Bronchial epithelial cell (primary cell): ENCODE measurements at regions not wholly inside any gene's neighbourhood (a gene's known extent, or its start where the extent isn't known, plus 50 kb on each side); places are given as distances from the start of the nearest gene placed in this dataset.

Source experiments
- DNase-seq: peaks from one replicate; pipeline ENCODE4 v3.0.0-alpha.2; 2010; ENCODE audit warnings: low read depth
- FAIRE-seq: peaks from 2 replicates; lab custom pipeline; 2011; peaks lifted over from hg19 to GRCh38; lab: Jason Lieb, UNC
- H3K27me3 ChIP-seq: 2 replicates; pipeline ENCODE4 v1.5.1; 2011; ENCODE audit warnings: low read length; ENCODE audit not compliant: control insufficient read depth, insufficient read depth
- H3K36me3 ChIP-seq: 2 replicates; pipeline ENCODE4 v1.5.1; 2011; ENCODE audit warnings: low read length; ENCODE audit not compliant: control insufficient read depth, insufficient read depth
- H3K4me3 ChIP-seq: 2 replicates; pipeline ENCODE4 v1.5.1; 2011; ENCODE audit warnings: mild to moderate bottlenecking, low read depth, low read length, control low read depth
- CTCF ChIP-seq: IDR thresholded peaks from 2 replicates; pipeline ENCODE4 v1.5.1; 2011; ENCODE audit warnings: mild to moderate bottlenecking, moderate library complexity, low read length, control low read depth, inconsistent platforms; ENCODE audit not compliant: insufficient read depth, severe bottlenecking

GRCh38 chr2:120442923-120443571, 97.1 kb downstream of the INHBB start:
- TF ChIP-seq CTCF: no peak
- Histone ChIP-seq H3K4me3 (peak overlapping the region; percentile 40), H3K36me3 (no peaks in the 10 kb centered on the region), H3K27me3 (no peaks in the 10 kb centered on the region)
- no peak for FAIRE-seq
- DNase-seq: peak; percentile 70

DNA sequence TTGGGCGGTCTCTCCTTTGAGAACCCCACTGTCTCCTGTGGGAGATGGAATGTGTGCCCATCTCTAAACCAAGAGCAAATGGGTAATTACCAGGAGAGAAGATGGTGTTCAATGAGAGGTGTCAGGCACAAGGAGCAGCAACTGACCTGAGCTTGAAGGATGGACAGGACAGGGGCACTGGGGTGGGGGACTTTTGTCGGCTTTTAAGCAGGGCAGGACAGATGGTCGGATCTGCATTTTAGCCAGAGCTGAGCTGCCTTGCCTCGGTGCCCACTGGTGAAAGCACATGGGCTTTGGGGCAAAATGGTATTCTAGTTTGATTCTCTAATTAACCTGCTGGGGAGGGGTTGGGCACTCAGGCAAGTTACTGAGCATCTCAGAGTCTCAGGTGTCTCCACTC, 98.0 kb downstream of the INHBB start:
- TF ChIP-seq CTCF: no peak
- no peak for DNase-seq
- Histone ChIP-seq H3K36me3 (no peaks in the 10 kb centered on the region), H3K4me3 (no peak overlapping the region), H3K27me3 (no peaks in the 10 kb centered on the region)
- FAIRE-seq: no peak

GRCh38 chr2:120444691-120445240, 98.8 kb downstream of the INHBB start:
- no peak for TF ChIP-seq CTCF
- Histone ChIP-seq H3K27me3 (no peaks in the 10 kb centered on the region), H3K4me3 (no peak overlapping the region), H3K36me3 (no peaks in the 10 kb centered on the region)
- FAIRE-seq (no peak), DNase-seq (no peak)

DNA sequence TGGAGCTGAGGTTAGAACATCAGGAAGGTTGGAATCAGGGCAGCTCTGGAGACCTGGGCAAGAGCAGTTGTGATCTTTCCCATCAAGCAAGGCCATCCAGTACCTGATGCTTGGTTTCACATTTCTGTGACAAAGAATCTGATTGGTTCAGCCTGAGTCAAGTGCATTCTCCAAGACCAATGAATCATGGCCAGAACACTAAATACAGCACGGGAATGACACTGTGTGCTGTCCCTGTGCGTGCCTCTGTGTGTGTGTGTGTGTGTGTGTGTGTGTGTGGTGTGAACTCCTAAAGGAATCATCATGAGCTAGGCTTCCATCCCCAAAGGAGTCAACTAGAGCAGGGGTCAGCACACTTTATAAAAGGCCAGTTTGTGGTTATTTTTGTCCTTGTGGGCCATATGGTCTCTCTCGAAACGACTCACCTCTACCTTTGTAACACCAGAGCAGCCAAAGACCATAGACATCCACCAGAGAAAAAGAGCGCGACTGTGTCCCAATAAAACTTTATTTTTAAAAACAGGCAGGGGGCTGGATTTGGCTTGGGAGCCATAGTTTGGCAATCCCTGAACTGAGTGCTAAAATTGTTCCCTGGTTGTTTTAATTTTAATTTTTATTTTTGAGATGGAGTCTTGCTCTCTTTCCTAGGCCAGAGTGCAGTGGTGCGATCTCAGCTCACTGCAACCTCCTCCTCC, 99.7 kb downstream of the INHBB start:
- no peaks in the 10 kb centered on the region for H3K27me3 ChIP-seq
- H3K4me3 ChIP-seq: no peak overlapping the region
- no peaks in the 10 kb centered on the region for H3K36me3 ChIP-seq
- DNase-seq (peak; percentile 42), FAIRE-seq (peak; percentile 95)
- TF ChIP-seq CTCF: no peak

GRCh38 chr2:120446236-120447126, 100.5 kb downstream of the INHBB start:
- H3K36me3 ChIP-seq: no peaks in the 10 kb centered on the region
- TF ChIP-seq CTCF: no peak
- H3K4me3 ChIP-seq: no peak overlapping the region
- DNase-seq (no peak), FAIRE-seq (no peak)
- H3K27me3 ChIP-seq: no peaks in the 10 kb centered on the region
